AG04450 (cell line): ENCODE measurements at regions not wholly inside any gene's neighbourhood (a gene's known extent, or its start where the extent isn't known, plus 50 kb on each side); places are given as distances from the start of the nearest gene placed in this dataset.

ENCODE experiments used
- CTCF ChIA-PET: fragments of 300-600, 350-600 bp; formaldehyde crosslinking; extraction: SDS; loops from one replicate; lab custom pipeline; 2022; ENCODE audit warnings: antibody characterized with exemption, inconsistent platforms; lab: Charles Lee
- POLR2A ChIA-PET: fragments of 350-600 bp; formaldehyde crosslinking; extraction: SDS; loops from one replicate; lab custom pipeline; 2021; ENCODE audit warnings: antibody characterized with exemption, inconsistent platforms; lab: Yijun Ruan, JAX
- DNase-seq: peaks from one replicate; pipeline ENCODE4 v3.0.0-alpha.2; 2011; ENCODE audit warnings: low read depth, low spot score
- H3K27ac ChIP-seq: one replicate; pipeline ENCODE4 v1.5.1; 2012; ENCODE audit warnings: low read depth, low read length, control low read depth
- H3K27me3 ChIP-seq: one replicate; pipeline ENCODE4 v1.6.0; 2012; ENCODE audit warnings: low read length; ENCODE audit not compliant: control insufficient read depth, insufficient read depth
- H3K4me3 ChIP-seq: 2 replicates; pipeline ENCODE4 v1.5.1; 2011; ENCODE audit warnings: mild to moderate bottlenecking, low read depth, low read length, control low read depth
- H3K9me3 ChIP-seq: 2 replicates; pipeline ENCODE4 v1.5.1; 2012; ENCODE audit warnings: low read length; ENCODE audit not compliant: control insufficient read depth, insufficient read depth
- CTCF ChIP-seq: IDR thresholded peaks from 2 replicates; pipeline ENCODE4 v1.5.1; 2011; ENCODE audit warnings: low read depth, low read length, control low read depth, inconsistent platforms

GRCh38 chr22:47810505-47811500 is 1048.4 kb downstream of the TBC1D22A start:
- no peak for DNase-seq
- no peak overlapping the region for H3K27ac ChIP-seq
- H3K27me3 ChIP-seq: no peaks in the 10 kb centered on the region
- peaks cover 76% of the 10 kb centered on the region for H3K9me3 ChIP-seq
- H3K4me3 ChIP-seq: no peak overlapping the region
- ChIA-PET CTCF (no interaction called here), POLR2A (no interaction called here)
- TF ChIP-seq CTCF: no peak

- no peak for DNase-seq
- CTCF ChIA-PET: no interaction called here
- TF ChIP-seq CTCF: no peak
- no peaks in the 10 kb centered on the region for H3K27me3 ChIP-seq
- H3K4me3 ChIP-seq: no peak overlapping the region
- H3K27ac ChIP-seq: no peak overlapping the region
- POLR2A ChIA-PET: no interaction called here
- H3K9me3 ChIP-seq: peaks cover 79% of the 10 kb centered on the region
Measured at GRCh38 chr22:47808886-47809620, 1046.6 kb downstream of the TBC1D22A start.

GRCh38 chr22:47808236-47808635 is 1045.8 kb downstream of the TBC1D22A start:
- ChIA-PET POLR2A (no interaction called here), CTCF (no interaction called here)
- no peak for DNase-seq
- no peak for TF ChIP-seq CTCF
- Histone ChIP-seq H3K9me3 (peaks cover 74% of the 10 kb centered on the region), H3K4me3 (no peak overlapping the region), H3K27me3 (no peaks in the 10 kb centered on the region), H3K27ac (no peak overlapping the region)

- DNase-seq: no peak
- ChIA-PET POLR2A (no interaction called here), CTCF (no interaction called here)
- Histone ChIP-seq H3K4me3 (no peak overlapping the region), H3K27ac (no peak overlapping the region), H3K27me3 (no peaks in the 10 kb centered on the region), H3K9me3 (peaks cover 75% of the 10 kb centered on the region)
- no peak for TF ChIP-seq CTCF
Measured at GRCh38 chr22:47807506-47807905, 1045.1 kb downstream of the TBC1D22A start.

- peaks cover 79% of the 10 kb centered on the region for H3K9me3 ChIP-seq
- no peak for DNase-seq
- H3K27me3 ChIP-seq: no peaks in the 10 kb centered on the region
- no peak overlapping the region for H3K27ac ChIP-seq
- ChIA-PET POLR2A (no interaction called here), CTCF (no interaction called here)
- H3K4me3 ChIP-seq: no peak overlapping the region
- TF ChIP-seq CTCF: no peak
Measured at GRCh38 chr22:47806894-47807293, 1044.4 kb downstream of the TBC1D22A start.
